ENCODE measurements at regions not wholly inside any gene's neighbourhood (a gene's known extent, or its start where the extent isn't known, plus 50 kb on each side); places are given as distances from the start of the nearest gene placed in this dataset.
"Not testable (repeated sequence)": the region's sequence is repeated elsewhere in the genome, so short reads cannot be mapped to it uniquely, and the experiment has no call there.

DNA sequence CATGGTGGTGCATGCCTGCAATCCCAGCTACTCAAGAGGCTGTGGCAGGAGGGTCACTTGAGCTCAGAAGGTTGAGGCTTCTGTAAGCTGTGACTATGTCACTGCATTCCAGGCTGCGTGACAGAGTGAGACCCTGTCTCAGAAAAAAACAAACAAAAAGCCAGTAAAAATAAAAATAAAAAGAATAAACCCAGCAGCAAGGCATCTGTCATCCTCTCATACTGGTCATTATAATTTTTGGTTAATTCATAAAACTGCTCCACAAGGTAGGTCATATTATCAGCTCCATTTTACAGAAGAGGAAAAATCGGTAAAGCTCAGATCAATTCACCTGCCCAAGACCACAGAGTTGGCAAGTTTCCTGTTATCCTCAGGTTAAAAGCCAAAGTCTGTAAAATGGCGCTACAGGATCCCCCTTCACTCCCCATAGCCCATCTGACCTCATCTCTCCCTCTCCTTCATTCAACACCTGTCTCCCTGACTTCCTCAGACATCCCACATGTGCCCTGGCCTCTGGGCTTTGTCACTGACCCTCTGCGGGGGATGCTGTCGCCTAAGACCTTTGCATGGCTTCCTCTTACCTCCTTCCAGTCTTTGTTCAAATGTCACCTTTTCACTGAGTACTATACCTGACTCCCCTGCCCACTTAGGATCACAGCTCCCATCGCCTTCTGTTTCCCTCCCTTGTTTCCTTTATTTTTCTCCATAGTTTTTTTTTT is 213.2 kb upstream of the ZNF217 start:
- H3K4me3 ChIP-seq: no peak overlapping the region
- H3K27ac ChIP-seq: no peak overlapping the region
- no peaks in the 10 kb centered on the region for H3K9me3 ChIP-seq
- WGBS, 2 donors: 86 to 89% methylated on average over 6 of the region's 6 CpGs
- no peaks in the 10 kb centered on the region for H3K4me1 ChIP-seq
- no peaks in the 10 kb centered on the region for H3K27me3 ChIP-seq
- no peak for DNase-seq (ENCODE audit: low spot score in 2 of 2)
- no peaks in the 10 kb centered on the region for H3K36me3 ChIP-seq
- TF ChIP-seq, protein P1, sequence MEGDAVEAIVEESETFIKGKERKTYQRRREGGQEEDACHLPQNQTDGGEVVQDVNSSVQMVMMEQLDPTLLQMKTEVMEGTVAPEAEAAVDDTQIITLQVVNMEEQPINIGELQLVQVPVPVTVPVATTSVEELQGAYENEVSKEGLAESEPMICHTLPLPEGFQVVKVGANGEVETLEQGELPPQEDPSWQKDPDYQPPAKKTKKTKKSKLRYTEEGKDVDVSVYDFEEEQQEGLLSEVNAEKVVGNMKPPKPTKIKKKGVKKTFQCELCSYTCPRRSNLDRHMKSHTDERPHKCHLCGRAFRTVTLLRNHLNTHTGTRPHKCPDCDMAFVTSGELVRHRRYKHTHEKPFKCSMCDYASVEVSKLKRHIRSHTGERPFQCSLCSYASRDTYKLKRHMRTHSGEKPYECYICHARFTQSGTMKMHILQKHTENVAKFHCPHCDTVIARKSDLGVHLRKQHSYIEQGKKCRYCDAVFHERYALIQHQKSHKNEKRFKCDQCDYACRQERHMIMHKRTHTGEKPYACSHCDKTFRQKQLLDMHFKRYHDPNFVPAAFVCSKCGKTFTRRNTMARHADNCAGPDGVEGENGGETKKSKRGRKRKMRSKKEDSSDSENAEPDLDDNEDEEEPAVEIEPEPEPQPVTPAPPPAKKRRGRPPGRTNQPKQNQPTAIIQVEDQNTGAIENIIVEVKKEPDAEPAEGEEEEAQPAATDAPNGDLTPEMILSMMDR (IDR thresholded peaks at IDR 0.05): no peak
- no peak for TF ChIP-seq POLR2A (IDR thresholded peaks at IDR 0.05)
- TF ChIP-seq EP300 (IDR thresholded peaks at IDR 0.05): no peak

GRCh38 chr20:53805895-53806384 is 212.3 kb upstream of the ZNF217 start:
- 68 to 71% methylated on average over 5 of the region's 5 CpGs for WGBS, 2 donors
- Histone ChIP-seq H3K27ac (no peak overlapping the region), H3K4me1 (no peaks in the 10 kb centered on the region), H3K4me3 (no peak overlapping the region), H3K27me3 (no peaks in the 10 kb centered on the region), H3K9me3 (no peaks in the 10 kb centered on the region), H3K36me3 (no peaks in the 10 kb centered on the region)
- TF ChIP-seq, protein P1 (IDR thresholded peaks at IDR 0.05): no peak
- TF ChIP-seq EP300 (IDR thresholded peaks at IDR 0.05): no peak
- TF ChIP-seq POLR2A (IDR thresholded peaks at IDR 0.05): no peak
- DNase-seq (ENCODE audit: low spot score in 2 of 2): no peak

DNA sequence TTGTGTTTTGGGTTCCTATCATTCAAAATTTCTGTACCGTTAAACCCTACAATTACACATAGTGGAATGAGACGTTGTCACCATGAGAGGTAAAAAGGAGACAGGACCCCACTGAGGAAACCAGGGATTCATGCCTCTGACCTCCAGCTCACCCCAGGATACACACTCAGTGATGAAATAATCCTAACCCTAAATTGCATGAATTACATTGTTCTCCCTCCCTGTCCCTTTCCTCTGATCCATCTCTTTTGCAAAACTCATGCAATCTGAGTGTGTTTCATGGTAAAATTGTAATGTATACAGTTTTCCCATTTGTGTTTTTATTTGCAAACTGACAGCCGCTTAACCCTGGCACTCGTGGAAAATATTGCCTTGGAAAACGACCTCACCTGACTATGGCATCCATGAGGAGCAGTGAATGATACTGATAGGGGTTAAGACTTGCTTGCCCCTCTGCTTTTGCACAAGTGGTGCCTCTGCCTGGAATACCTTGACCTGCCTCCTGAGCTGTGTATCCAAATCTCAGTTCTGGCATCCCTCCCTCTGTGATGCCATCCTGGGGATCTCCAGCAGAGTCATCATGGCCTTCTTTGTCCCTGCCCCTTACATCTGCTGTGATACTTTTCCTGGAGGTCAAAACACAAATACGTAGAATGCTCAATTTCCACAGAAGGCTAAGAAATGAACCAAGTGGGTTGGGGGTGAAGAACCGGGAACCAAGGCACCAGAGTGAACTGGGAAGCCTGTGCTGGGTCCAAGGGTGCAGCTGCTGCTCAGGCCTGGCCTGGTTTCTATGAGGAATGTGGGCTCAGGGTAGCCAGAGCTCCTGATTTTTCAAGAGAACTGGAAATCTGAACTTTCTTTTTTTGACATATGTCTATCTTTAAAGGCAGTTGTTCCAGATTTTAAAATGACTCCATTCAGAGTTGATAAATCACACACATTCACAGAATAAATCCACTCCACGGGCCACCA is 211.6 kb upstream of the ZNF217 start:
- H3K27ac ChIP-seq: no peak overlapping the region
- no peak for DNase-seq (ENCODE audit: low spot score in 2 of 2)
- WGBS, 2 donors: 67 to 75% methylated on average over 8 of the region's 8 CpGs
- H3K27me3 ChIP-seq: no peaks in the 10 kb centered on the region
- H3K36me3 ChIP-seq: no peaks in the 10 kb centered on the region
- TF ChIP-seq, protein P1 (IDR thresholded peaks at IDR 0.05): no peak
- TF ChIP-seq EP300 (IDR thresholded peaks at IDR 0.05): no peak
- TF ChIP-seq POLR2A (IDR thresholded peaks at IDR 0.05): no peak
- H3K4me1 ChIP-seq: no peaks in the 10 kb centered on the region
- no peaks in the 10 kb centered on the region for H3K9me3 ChIP-seq
- H3K4me3 ChIP-seq: no peak overlapping the region

DNA sequence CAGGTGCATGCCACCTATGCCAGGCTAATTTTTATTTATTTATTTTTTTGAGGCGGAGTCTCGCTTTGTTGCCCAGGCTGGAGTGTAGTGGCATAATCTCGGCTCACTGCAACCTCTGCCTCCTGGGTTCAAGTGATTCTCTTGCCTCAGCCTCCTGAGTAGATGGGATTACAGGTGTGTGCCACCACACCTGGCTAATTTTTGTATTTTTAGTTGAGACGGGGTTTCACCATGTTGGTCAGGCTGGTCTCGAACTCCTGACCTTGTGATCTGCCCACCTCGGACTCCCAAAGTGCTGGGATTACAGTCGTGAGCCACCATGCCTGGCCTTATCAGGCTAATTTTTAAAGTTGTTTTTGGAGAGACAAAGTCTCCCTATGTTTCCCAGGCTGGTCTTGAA is 210.7 kb upstream of the ZNF217 start:
- 82 to 85% methylated on average over 7 of the region's 7 CpGs for WGBS, 2 donors
- not testable (repeated sequence) for H3K27ac ChIP-seq; DNase-seq (ENCODE audit: low spot score in 2 of 2)

GRCh38 chr20:53803492-53804155 is 210.0 kb upstream of the ZNF217 start:
- Histone ChIP-seq H3K9me3 (no peaks in the 10 kb centered on the region), H3K36me3 (no peaks in the 10 kb centered on the region), H3K27ac (no peak overlapping the region), H3K4me1 (no peaks in the 10 kb centered on the region), H3K4me3 (no peak overlapping the region), H3K27me3 (no peaks in the 10 kb centered on the region)
- TF ChIP-seq POLR2A (IDR thresholded peaks at IDR 0.05) (no peak), EP300 (IDR thresholded peaks at IDR 0.05) (no peak)
- TF ChIP-seq, protein P1 (IDR thresholded peaks at IDR 0.05): no peak
- DNase-seq (ENCODE audit: low spot score in 2 of 2): no peak
- 83 to 85% methylated on average over 6 of the region's 6 CpGs for WGBS, 2 donors

More for the DNA sequence above, 210.7 kb upstream of the ZNF217 start:
- not testable (repeated sequence) for H3K4me1 ChIP-seq, H3K36me3 ChIP-seq, H3K27me3 ChIP-seq, H3K4me3 ChIP-seq, H3K9me3 ChIP-seq
